ENCODE measurements at regions not wholly inside any gene's neighbourhood (a gene's known extent, or its start where the extent isn't known, plus 50 kb on each side); places are given as distances from the start of the nearest gene placed in this dataset.

DNA sequence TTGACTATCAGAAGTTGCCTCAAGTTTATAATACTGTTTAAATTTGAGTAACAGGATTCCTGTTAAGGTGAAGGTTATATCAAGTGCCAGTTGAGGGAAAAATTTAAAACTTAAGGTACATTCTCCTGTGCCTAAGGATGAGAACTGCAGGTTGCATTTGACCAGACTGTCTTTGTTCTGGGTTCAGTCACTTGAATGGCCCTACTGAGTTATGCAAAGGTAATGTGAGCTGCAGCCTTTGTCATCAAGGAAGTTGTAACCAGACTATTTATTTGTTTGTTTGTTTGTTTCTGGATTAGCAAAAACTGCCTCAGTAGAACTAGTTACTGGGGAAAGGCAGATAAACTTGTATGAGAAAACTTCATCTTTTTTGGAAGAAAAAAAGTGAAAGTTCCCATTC, 131.9 kb downstream of the ATOH1 start:
- TF ChIP-seq, protein P1, sequence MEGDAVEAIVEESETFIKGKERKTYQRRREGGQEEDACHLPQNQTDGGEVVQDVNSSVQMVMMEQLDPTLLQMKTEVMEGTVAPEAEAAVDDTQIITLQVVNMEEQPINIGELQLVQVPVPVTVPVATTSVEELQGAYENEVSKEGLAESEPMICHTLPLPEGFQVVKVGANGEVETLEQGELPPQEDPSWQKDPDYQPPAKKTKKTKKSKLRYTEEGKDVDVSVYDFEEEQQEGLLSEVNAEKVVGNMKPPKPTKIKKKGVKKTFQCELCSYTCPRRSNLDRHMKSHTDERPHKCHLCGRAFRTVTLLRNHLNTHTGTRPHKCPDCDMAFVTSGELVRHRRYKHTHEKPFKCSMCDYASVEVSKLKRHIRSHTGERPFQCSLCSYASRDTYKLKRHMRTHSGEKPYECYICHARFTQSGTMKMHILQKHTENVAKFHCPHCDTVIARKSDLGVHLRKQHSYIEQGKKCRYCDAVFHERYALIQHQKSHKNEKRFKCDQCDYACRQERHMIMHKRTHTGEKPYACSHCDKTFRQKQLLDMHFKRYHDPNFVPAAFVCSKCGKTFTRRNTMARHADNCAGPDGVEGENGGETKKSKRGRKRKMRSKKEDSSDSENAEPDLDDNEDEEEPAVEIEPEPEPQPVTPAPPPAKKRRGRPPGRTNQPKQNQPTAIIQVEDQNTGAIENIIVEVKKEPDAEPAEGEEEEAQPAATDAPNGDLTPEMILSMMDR (IDR thresholded peaks at IDR 0.05; ENCODE audit: poor library complexity, severe bottlenecking): no peak
- TF ChIP-seq EZH2 (IDR thresholded peaks at IDR 0.05; ENCODE audit: borderline replicate concordance, insufficient read depth, low read length, poor library complexity, severe bottlenecking): no peak
- TF ChIP-seq POLR2AphosphoS5 (IDR thresholded peaks at IDR 0.05): no peak
- no peak for TF ChIP-seq EP300 (conservative IDR thresholded peaks at IDR 0.05; ENCODE audit: poor library complexity, severe bottlenecking)
- TF ChIP-seq MXI1 (conservative IDR thresholded peaks at IDR 0.05; ENCODE audit: poor library complexity, severe bottlenecking): no peak

Measured in neural cell (in vitro differentiated cells).